MCF 10A (cell line): ENCODE measurements at regions not wholly inside any gene's neighbourhood (a gene's known extent, or its start where the extent isn't known, plus 50 kb on each side); places are given as distances from the start of the nearest gene placed in this dataset.

Experiments used
- BruUV-seq: library from RNA; stranded (reverse); fragments of 400-500 nt; replicated peaks from 2 replicates; lab custom pipeline; 2021; lab: Mats Ljungman, UMichigan
- CTCF ChIA-PET: fragments of 300-600 bp; sonication (Branson Sonifier 250); formaldehyde crosslinking; extraction: SDS; loops from one replicate; lab custom pipeline; 2021; ENCODE audit warnings: antibody characterized with exemption, inconsistent platforms; lab: Yijun Ruan, JAX
- POLR2A ChIA-PET: fragments of 300-600, 350-650 bp; sonication (Branson Sonifier 250); formaldehyde crosslinking; extraction: SDS; loops from one replicate; lab custom pipeline; 2020; ENCODE audit warnings: antibody characterized with exemption, inconsistent platforms; lab: Yijun Ruan, JAX
- DNase-seq: peaks from one replicate; pipeline ENCODE4 v3.0.0-alpha.2; 2018; ENCODE audit not compliant: unreplicated experiment
- H3K27ac Mint-ChIP-seq: one replicate; pipeline ENCODE4 v1.8.0; 2022; ENCODE audit warnings: mild to moderate bottlenecking, low read depth, mixed read lengths; ENCODE audit not compliant: unreplicated experiment
- H3K27me3 Mint-ChIP-seq: one replicate; pipeline ENCODE4 v1.8.0; 2022; ENCODE audit warnings: mixed read lengths; ENCODE audit not compliant: insufficient read depth, unreplicated experiment
- H3K36me3 Mint-ChIP-seq: one replicate; pipeline ENCODE4 v1.8.0; 2022; ENCODE audit warnings: mild to moderate bottlenecking, moderate library complexity, mixed read lengths; ENCODE audit not compliant: insufficient read depth, unreplicated experiment
- H3K4me1 Mint-ChIP-seq: one replicate; pipeline ENCODE4 v1.8.0; 2022; ENCODE audit warnings: mixed read lengths; ENCODE audit not compliant: insufficient read depth, unreplicated experiment
- H3K4me3 Mint-ChIP-seq: one replicate; pipeline ENCODE4 v1.8.0; 2022; ENCODE audit warnings: mild to moderate bottlenecking, moderate library complexity, mixed read lengths; ENCODE audit not compliant: unreplicated experiment
- H3K9me3 Mint-ChIP-seq: one replicate; pipeline ENCODE4 v1.8.0; 2022; ENCODE audit warnings: mixed read lengths; ENCODE audit not compliant: unreplicated experiment
- CTCF ChIP-seq: fragments of 200-600 bp; IDR thresholded peaks from one replicate; pipeline ENCODE4 v1.8.0; 2022; ENCODE audit warnings: antibody characterized with exemption, mild to moderate bottlenecking; ENCODE audit not compliant: unreplicated experiment
- intact Hi-C: fragments of 100-400 bp; cut with micrococcal nuclease; formaldehyde crosslinking; loops from 2 replicates; pipeline ENCODE4 v1.14.1; 2022

GRCh38 chr5:74352256-74352655 lies 288.3 kb downstream of the ENC1 start:
- TF ChIP-seq CTCF: no peak
- Mint-ChIP-seq H3K4me1 (no peaks in the 10 kb centered on the region), H3K9me3 (no peaks in the 10 kb centered on the region), H3K27ac (no peak overlapping the region), H3K36me3 (no peaks in the 10 kb centered on the region), H3K4me3 (no peak overlapping the region), H3K27me3 (no peaks in the 10 kb centered on the region)
- CTCF ChIA-PET: no interaction called here
- BruUV-seq: no TSS peak
- intact Hi-C loops: no loop called here
- POLR2A ChIA-PET: no interaction called here
- DNase-seq: no peak

GRCh38 chr5:74342948-74343682 lies 297.4 kb downstream of the ENC1 start:
- H3K4me3 Mint-ChIP-seq: no peak overlapping the region
- intact Hi-C loops: no loop called here
- no peaks in the 10 kb centered on the region for H3K27me3 Mint-ChIP-seq
- H3K36me3 Mint-ChIP-seq: no peaks in the 10 kb centered on the region
- H3K9me3 Mint-ChIP-seq: no peaks in the 10 kb centered on the region
- TF ChIP-seq CTCF: no peak
- CTCF ChIA-PET: interaction anchor here (1.0 kb wide), 1 partner anchor 18 kb away, joined by 3 read pairs; no protein-coding TSS in a partner anchor
- DNase-seq: peak; percentile 89
- no peak overlapping the region for H3K27ac Mint-ChIP-seq
- POLR2A ChIA-PET: interaction anchor here (0.6 to 1.6 kb wide), 2 partner anchors 48 to 81 kb away, joined by 4 read pairs; no protein-coding TSS in a partner anchor
- BruUV-seq: no TSS peak
- H3K4me1 Mint-ChIP-seq: peaks cover 16% of the 10 kb centered on the region

- TF ChIP-seq CTCF: no peak
- intact Hi-C loops: no loop called here
- no peak for DNase-seq
- H3K27ac Mint-ChIP-seq: no peak overlapping the region
- H3K4me3 Mint-ChIP-seq: no peak overlapping the region
- peaks cover 16% of the 10 kb centered on the region for H3K4me1 Mint-ChIP-seq
- H3K27me3 Mint-ChIP-seq: no peaks in the 10 kb centered on the region
- H3K36me3 Mint-ChIP-seq: no peaks in the 10 kb centered on the region
- ChIA-PET POLR2A (interaction anchor here (0.6 to 1.6 kb wide), 2 partner anchors 49 to 82 kb away, joined by 4 read pairs; no protein-coding TSS in a partner anchor), CTCF (interaction anchor here (0.9 to 1.0 kb wide), 2 partner anchors 19 to 61 kb away, joined by 3 read pairs; no protein-coding TSS in a partner anchor)
- BruUV-seq: no TSS peak
- no peaks in the 10 kb centered on the region for H3K9me3 Mint-ChIP-seq
These were observed 298.3 kb downstream of the ENC1 start for GRCh38 chr5:74342182-74342581.

GRCh38 chr5:74341221-74341620 lies 299.3 kb downstream of the ENC1 start:
- Mint-ChIP-seq H3K4me1 (peaks cover 16% of the 10 kb centered on the region), H3K27me3 (no peaks in the 10 kb centered on the region), H3K4me3 (no peak overlapping the region), H3K27ac (no peak overlapping the region), H3K9me3 (no peaks in the 10 kb centered on the region), H3K36me3 (no peaks in the 10 kb centered on the region)
- no TSS peak for BruUV-seq
- ChIA-PET CTCF (interaction anchor here (0.5 to 0.6 kb wide), 2 partner anchors 272 to 1339 kb away, joined by 3 read pairs; no protein-coding TSS in a partner anchor), POLR2A (interaction anchor here (0.7 to 0.8 kb wide), 2 partner anchors 14 to 42 kb away, joined by 3 to 4 read pairs; no protein-coding TSS in a partner anchor)
- no peak for TF ChIP-seq CTCF
- intact Hi-C loops: no loop called here
- DNase-seq: no peak
